Peyer's patch (tissue), 4 donors: ENCODE measurements at regions not wholly inside any gene's neighbourhood (a gene's known extent, or its start where the extent isn't known, plus 50 kb on each side); places are given as distances from the start of the nearest gene placed in this dataset.
"Not testable (repeated sequence)": the region's sequence is repeated elsewhere in the genome, so short reads cannot be mapped to it uniquely, and the experiment has no call there.

Experiments
- CTCF ChIP-seq, 6 experiments: fragments of 450-650 bp in 4 of 6; fragments of 200-600 bp in 2 of 6; sonication (generic) in 1 of 6; IDR thresholded peaks; one replicate each; pipeline ENCODE4 v1.5.1; 2017 to 2019; ENCODE audit warnings: antibody characterized with exemption in 6 of 6, mild to moderate bottlenecking in 3 of 6, moderate library complexity in 1 of 6
- POLR2A ChIP-seq, 2 donors: fragments of 450-650 bp; IDR thresholded peaks; one replicate each; pipeline ENCODE4 v1.5.1; 2017; ENCODE audit warnings: antibody characterized with exemption in 2 of 2, mild to moderate bottlenecking in 2 of 2, moderate library complexity in 2 of 2

GRCh38 chr11:89654669-89655068 is 55.4 kb upstream of the TRIM77 start:
- TF ChIP-seq CTCF, POLR2A (IDR thresholded peaks at IDR 0.05): not testable (repeated sequence)
